Mesenchymal stem cell (in vitro differentiated cells and primary cell): ENCODE measurements at regions not wholly inside any gene's neighbourhood (a gene's known extent, or its start where the extent isn't known, plus 50 kb on each side); places are given as distances from the start of the nearest gene placed in this dataset.
A peak's percentile ranks its signal among the peaks of the same experiment; 100 is the strongest.

Source experiments
- DNase-seq: peaks from one replicate; pipeline ENCODE4 v3.0.0-alpha.2; 2013
- H2AFZ ChIP-seq: one replicate; pipeline ENCODE4 v1.6.1; 2013; ENCODE audit warnings: low read depth, mild to moderate bottlenecking, control low read depth, inconsistent platforms, low read length, moderate library complexity
- H2AK5ac ChIP-seq: 2 replicates; pipeline ENCODE4 v1.6.1; 2013; ENCODE audit warnings: low read length, moderate library complexity, mild to moderate bottlenecking, inconsistent platforms; ENCODE audit not compliant: severe bottlenecking
- H2BK120ac ChIP-seq: one replicate; pipeline ENCODE4 v1.6.1; 2013; ENCODE audit warnings: low read depth, mild to moderate bottlenecking, inconsistent platforms, low read length, moderate library complexity
- H2BK12ac ChIP-seq, 2 experiments: one replicate each; pipeline ENCODE4 v1.6.1; 2013; ENCODE audit warnings: inconsistent platforms in 2 of 2, low read length in 2 of 2, mild to moderate bottlenecking in 2 of 2, moderate library complexity in 2 of 2, control low read depth in 1 of 2
- H2BK15ac ChIP-seq: one replicate; pipeline ENCODE4 v1.6.1; 2013; ENCODE audit warnings: mild to moderate bottlenecking, low read depth, inconsistent platforms; ENCODE audit not compliant: poor library complexity, severe bottlenecking
- H2BK5ac ChIP-seq: 2 replicates; pipeline ENCODE4 v1.6.1; 2013; ENCODE audit warnings: low read depth, mild to moderate bottlenecking, low read length, control low read depth, inconsistent platforms; ENCODE audit not compliant: poor library complexity, severe bottlenecking
- H3K14ac ChIP-seq, 2 experiments: one replicate each; pipeline ENCODE4 v1.6.1; 2013; ENCODE audit warnings: inconsistent platforms in 2 of 2, low read length in 2 of 2, control low read depth in 1 of 2, mild to moderate bottlenecking in 1 of 2, moderate library complexity in 1 of 2
- H3K18ac ChIP-seq, 2 experiments: one replicate each; pipeline ENCODE4 v1.6.1; 2013; ENCODE audit warnings: inconsistent platforms in 2 of 2, low read length in 2 of 2, control low read depth in 1 of 2, low read depth in 1 of 2, mild to moderate bottlenecking in 1 of 2
- H3K23ac ChIP-seq, 2 experiments: one replicate each; pipeline ENCODE4 v1.6.1; 2013; ENCODE audit warnings: inconsistent platforms in 2 of 2, low read length in 2 of 2, mild to moderate bottlenecking in 2 of 2, moderate library complexity in 2 of 2, control low read depth in 1 of 2
- H3K27ac ChIP-seq: 2 replicates; pipeline ENCODE4 v1.5.1; 2013; ENCODE audit warnings: mild to moderate bottlenecking, moderate library complexity, low read length, control low read depth, inconsistent platforms; ENCODE audit not compliant: poor library complexity, severe bottlenecking
- H3K27me3 ChIP-seq, 2 experiments: 2 replicates each; pipeline versions ENCODE4 v1.6.1 to v1.7.0; 2013; ENCODE audit warnings: low read length in 2 of 2, mild to moderate bottlenecking in 2 of 2, moderate library complexity in 2 of 2, control low read depth in 1 of 2, inconsistent platforms in 1 of 2; ENCODE audit not compliant: control insufficient read depth in 1 of 2, insufficient read depth in 1 of 2
- H3K36me3 ChIP-seq, 2 experiments: 2 replicates each; pipeline versions ENCODE4 v1.6.1 to v1.7.0; 2013; ENCODE audit warnings: low read length in 2 of 2, control low read depth in 1 of 2, inconsistent platforms in 1 of 2, low read depth in 1 of 2, mild to moderate bottlenecking in 1 of 2; ENCODE audit not compliant: insufficient read depth in 2 of 2, control insufficient read depth in 1 of 2
- H3K4ac ChIP-seq, 2 experiments: one replicate each; pipeline ENCODE4 v1.6.1; 2013; ENCODE audit warnings: inconsistent platforms in 2 of 2, low read length in 2 of 2, mild to moderate bottlenecking in 2 of 2, moderate library complexity in 2 of 2, control low read depth in 1 of 2, low read depth in 1 of 2
- H3K4me1 ChIP-seq: 2 replicates; pipeline ENCODE4 v1.6.1; 2013; ENCODE audit warnings: low read depth, low read length, control low read depth; ENCODE audit not compliant: control insufficient read depth, insufficient read depth
- H3K4me2 ChIP-seq: 2 replicates; pipeline ENCODE4 v1.6.1; 2013; ENCODE audit warnings: low read length, mild to moderate bottlenecking, inconsistent platforms; ENCODE audit not compliant: poor library complexity, severe bottlenecking
- H3K4me3 ChIP-seq, 2 experiments: 2 replicates each; pipeline versions ENCODE4 v1.5.1 to v1.7.0; 2013; ENCODE audit warnings: low read length in 2 of 2, mild to moderate bottlenecking in 2 of 2, control low read depth in 1 of 2, low read depth in 1 of 2; ENCODE audit not compliant: insufficient read depth in 1 of 2
- H3K79me1 ChIP-seq: replicated peaks from 2 replicates; pipeline ENCODE4 v1.6.1; 2013; ENCODE audit warnings: mild to moderate bottlenecking, control low read depth, low read length, inconsistent platforms; ENCODE audit not compliant: poor library complexity, severe bottlenecking
- H3K9ac ChIP-seq: 2 replicates; pipeline ENCODE4 v1.7.0; 2013; ENCODE audit warnings: mild to moderate bottlenecking, low read length, moderate library complexity
- H3K9me3 ChIP-seq: 2 replicates; pipeline ENCODE4 v1.7.0; 2013; ENCODE audit warnings: mild to moderate bottlenecking, low read length; ENCODE audit not compliant: control insufficient read depth
- H4K8ac ChIP-seq: one replicate; pipeline ENCODE4 v1.6.1; 2013; ENCODE audit warnings: inconsistent platforms, mild to moderate bottlenecking, low read length, moderate library complexity
- H4K91ac ChIP-seq: one replicate; pipeline ENCODE4 v1.6.1; 2013; ENCODE audit warnings: mild to moderate bottlenecking, low read length, inconsistent platforms
- WGBS: methylation state at CpG from one replicate; pipeline ENCODE4 v1.1.7; 2013; ENCODE audit warnings: mixed read lengths; 5-methylcytosine and 5-hydroxymethylcytosine counted together

- Histone ChIP-seq H3K79me1 (no peaks in the 10 kb centered on the region), H4K91ac (no peak overlapping the region), H2BK120ac (no peak overlapping the region), H3K36me3 (no peaks in the 10 kb centered on the region), H2BK5ac (no peak overlapping the region), H3K14ac (no peak overlapping the region), H3K27me3 (no peaks in the 10 kb centered on the region), H3K4me2 (no peak overlapping the region), H3K18ac (no peak overlapping the region), H2AK5ac (no peak overlapping the region), H2BK12ac (no peak overlapping the region), H3K4me1 (peaks cover 9% of the 10 kb centered on the region), H3K27ac (no peak overlapping the region), H3K9me3 (no peaks in the 10 kb centered on the region), H2AFZ (no peak overlapping the region), H3K9ac (no peak overlapping the region), H2BK15ac (no peak overlapping the region), H3K4ac (no peak overlapping the region), H4K8ac (no peak overlapping the region), H3K23ac (no peak overlapping the region), H3K4me3 (no peak overlapping the region)
- no peak for DNase-seq
- WGBS: 100% methylated on average over 2 of the region's 2 CpGs
Observed at GRCh38 chr5:74037321-74037720, 411.3 kb downstream of the ARHGEF28 start.

- Histone ChIP-seq H3K27ac (no peak overlapping the region), H3K36me3 (no peaks in the 10 kb centered on the region), H3K14ac (no peak overlapping the region), H4K91ac (no peak overlapping the region), H3K23ac (no peak overlapping the region), H2BK120ac (no peak overlapping the region), H2BK15ac (no peak overlapping the region), H3K9ac (peak overlapping the region; percentile 48), H3K4me3 (no peak overlapping the region), H3K18ac (no peak overlapping the region), H2AK5ac (no peak overlapping the region), H2BK5ac (no peak overlapping the region), H2BK12ac (no peak overlapping the region), H4K8ac (no peak overlapping the region), H3K9me3 (no peaks in the 10 kb centered on the region), H3K79me1 (no peaks in the 10 kb centered on the region), H3K4me1 (peaks cover 9% of the 10 kb centered on the region), H2AFZ (no peak overlapping the region), H3K27me3 (no peaks in the 10 kb centered on the region), H3K4me2 (no peak overlapping the region), H3K4ac (no peak overlapping the region)
- WGBS: 44% methylated on average over 6 of the region's 6 CpGs
- DNase-seq: peak; percentile 69
Observed at GRCh38 chr5:74035521-74035937, 409.5 kb downstream of the ARHGEF28 start.

GRCh38 chr5:74034733-74035132 lies 408.7 kb downstream of the ARHGEF28 start:
- Histone ChIP-seq H3K18ac (no peak overlapping the region), H4K8ac (no peak overlapping the region), H3K4me1 (peaks cover 5% of the 10 kb centered on the region), H2BK5ac (no peak overlapping the region), H2BK12ac (no peak overlapping the region), H3K9ac (peak overlapping the region; percentile 48), H3K27ac (no peak overlapping the region), H3K4me3 (no peak overlapping the region), H2BK15ac (no peak overlapping the region), H3K14ac (no peak overlapping the region), H3K27me3 (no peaks in the 10 kb centered on the region), H3K9me3 (no peaks in the 10 kb centered on the region), H2BK120ac (no peak overlapping the region), H3K23ac (no peak overlapping the region), H2AK5ac (no peak overlapping the region), H3K4me2 (no peak overlapping the region), H4K91ac (no peak overlapping the region), H3K4ac (no peak overlapping the region), H3K36me3 (no peaks in the 10 kb centered on the region), H2AFZ (no peak overlapping the region), H3K79me1 (no peaks in the 10 kb centered on the region)
- peak; percentile 50 for DNase-seq
- WGBS: 48% methylated on average over 7 of the region's 11 CpGs

- no peaks in the 10 kb centered on the region for H3K9me3 ChIP-seq
- no peak overlapping the region for H2BK5ac ChIP-seq
- H3K27ac ChIP-seq: no peak overlapping the region
- DNase-seq: no peak
- no peaks in the 10 kb centered on the region for H3K27me3 ChIP-seq
- no peak overlapping the region for H3K4me2 ChIP-seq
- no peaks in the 10 kb centered on the region for H3K36me3 ChIP-seq
- 60% methylated on average over 1 of the region's 1 CpG for WGBS
- no peak overlapping the region for H3K23ac ChIP-seq
- H2BK120ac ChIP-seq: no peak overlapping the region
- peaks cover 5% of the 10 kb centered on the region for H3K4me1 ChIP-seq
- H3K4me3 ChIP-seq: no peak overlapping the region
- no peak overlapping the region for H4K8ac ChIP-seq
- H2AK5ac ChIP-seq: no peak overlapping the region
- H2BK12ac ChIP-seq: no peak overlapping the region
- no peaks in the 10 kb centered on the region for H3K79me1 ChIP-seq
- no peak overlapping the region for H2AFZ ChIP-seq
- H2BK15ac ChIP-seq: no peak overlapping the region
- no peak overlapping the region for H4K91ac ChIP-seq
- H3K14ac ChIP-seq: no peak overlapping the region
- H3K9ac ChIP-seq: no peak overlapping the region
- H3K4ac ChIP-seq: no peak overlapping the region
- H3K18ac ChIP-seq: no peak overlapping the region
Observed at GRCh38 chr5:74032617-74033016, 406.6 kb downstream of the ARHGEF28 start.
